HT1080 (cell line): ENCODE measurements at regions not wholly inside any gene's neighbourhood (a gene's known extent, or its start where the extent isn't known, plus 50 kb on each side); places are given as distances from the start of the nearest gene placed in this dataset.

Experiments used
- DNase-seq: peaks from one replicate; pipeline ENCODE4 v3.0.0-alpha.2; 2015; ENCODE audit warnings: low read depth

DNA sequence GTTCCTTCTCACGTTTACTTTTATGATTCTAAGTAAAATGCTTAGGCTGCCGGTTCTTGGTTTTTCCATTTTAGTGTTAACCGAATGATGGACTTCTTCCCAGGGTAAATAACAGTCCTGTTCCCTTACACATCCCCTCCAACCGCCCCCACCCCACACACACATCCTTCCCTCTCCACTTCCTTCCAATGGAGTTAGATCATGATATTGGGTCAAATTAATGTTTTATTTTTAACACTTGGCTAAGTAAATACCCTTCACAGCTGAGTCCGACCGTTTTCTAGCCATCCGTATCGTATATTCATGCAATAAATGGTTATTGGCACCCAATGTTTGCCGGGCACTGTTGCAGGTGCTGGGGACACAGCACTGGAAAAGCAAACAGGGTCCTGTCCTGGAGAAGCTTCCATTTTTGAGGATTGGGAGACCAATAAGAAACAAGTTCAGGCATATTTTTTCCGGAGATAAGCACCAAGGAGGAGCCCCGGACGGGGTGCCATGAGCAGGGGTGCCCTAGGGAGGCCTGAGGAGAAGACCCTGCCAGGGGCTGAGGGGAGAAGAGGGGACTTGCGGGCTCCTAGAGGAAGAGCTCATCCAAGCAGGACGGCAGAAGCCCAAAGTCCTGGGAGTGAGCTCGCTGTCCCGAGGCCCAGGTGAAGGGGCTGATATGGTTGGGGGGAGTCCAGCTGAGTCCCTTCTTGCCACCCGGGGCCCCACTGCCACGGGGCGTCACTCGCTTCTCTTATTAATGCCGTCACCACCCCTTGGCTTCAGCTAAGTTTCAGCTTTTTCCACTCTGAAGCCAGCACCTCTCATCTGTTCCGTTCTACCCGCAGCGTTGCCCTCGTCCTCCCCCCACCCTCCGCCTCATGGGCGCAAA, 126.0 kb upstream of the RET start:
- no peak for DNase-seq

DNA sequence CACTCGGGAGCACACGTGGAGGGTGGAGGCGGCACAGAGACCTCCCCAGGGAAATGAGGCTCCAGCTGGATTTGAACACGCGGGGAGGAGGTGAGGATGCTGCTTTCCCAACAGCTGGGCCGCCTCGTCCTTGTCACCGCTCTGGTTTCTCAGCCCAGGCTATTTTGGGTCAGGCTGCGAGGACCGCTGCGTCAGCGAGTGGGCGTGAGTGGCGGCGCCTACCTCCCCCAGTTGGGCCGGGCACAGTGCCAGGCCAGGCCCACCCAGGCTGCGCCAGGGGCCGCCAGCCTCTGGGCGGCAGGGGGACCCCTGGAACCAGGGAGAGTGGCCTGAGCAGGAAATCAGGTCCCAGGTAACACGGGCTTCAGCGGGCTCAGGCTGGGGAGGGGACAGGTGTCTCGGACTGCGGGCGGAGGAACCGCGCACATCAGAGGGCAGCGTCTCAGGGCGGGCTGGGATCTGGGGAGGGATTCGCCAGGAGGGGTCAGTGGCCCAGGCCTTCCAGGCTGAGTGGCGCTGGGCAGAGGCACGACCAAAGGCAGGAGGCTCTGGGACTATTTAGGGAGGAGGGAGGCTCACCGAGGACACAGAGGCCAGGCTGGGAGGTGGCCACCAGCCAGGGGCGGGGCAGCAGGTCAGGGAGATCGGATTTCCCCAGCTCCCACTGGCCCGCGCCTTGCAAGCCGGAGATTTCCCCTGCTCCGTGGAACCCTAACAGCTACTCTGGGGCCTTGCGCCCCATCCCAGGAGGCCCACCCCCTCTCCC, 125.2 kb upstream of the RET start:
- DNase-seq, result no peak

DNA sequence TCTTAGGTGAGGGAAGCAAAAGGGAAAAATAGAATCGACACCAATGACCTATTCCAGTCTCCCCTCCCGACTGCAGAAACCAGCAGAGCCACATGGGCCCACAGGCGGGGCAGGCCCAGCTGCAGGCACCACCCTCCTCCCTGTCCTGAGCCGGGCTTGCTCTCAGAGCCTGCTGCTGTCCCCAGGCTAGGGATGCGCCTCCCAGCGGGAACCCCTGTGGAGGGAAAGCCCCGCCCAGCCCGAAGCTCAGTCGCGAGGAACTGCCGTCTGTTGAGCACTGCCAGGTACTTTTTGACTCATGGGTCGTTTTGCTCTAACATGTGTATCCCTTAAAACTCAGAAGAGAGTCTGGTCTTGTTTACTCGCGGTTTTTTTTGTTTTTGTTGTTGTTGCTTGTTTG, 124.5 kb upstream of the RET start:
- DNase-seq, result peak; percentile 15

GRCh38 chr10:42952931-42953683, 123.8 kb upstream of the RET start:
- DNase-seq, result no peak

DNA sequence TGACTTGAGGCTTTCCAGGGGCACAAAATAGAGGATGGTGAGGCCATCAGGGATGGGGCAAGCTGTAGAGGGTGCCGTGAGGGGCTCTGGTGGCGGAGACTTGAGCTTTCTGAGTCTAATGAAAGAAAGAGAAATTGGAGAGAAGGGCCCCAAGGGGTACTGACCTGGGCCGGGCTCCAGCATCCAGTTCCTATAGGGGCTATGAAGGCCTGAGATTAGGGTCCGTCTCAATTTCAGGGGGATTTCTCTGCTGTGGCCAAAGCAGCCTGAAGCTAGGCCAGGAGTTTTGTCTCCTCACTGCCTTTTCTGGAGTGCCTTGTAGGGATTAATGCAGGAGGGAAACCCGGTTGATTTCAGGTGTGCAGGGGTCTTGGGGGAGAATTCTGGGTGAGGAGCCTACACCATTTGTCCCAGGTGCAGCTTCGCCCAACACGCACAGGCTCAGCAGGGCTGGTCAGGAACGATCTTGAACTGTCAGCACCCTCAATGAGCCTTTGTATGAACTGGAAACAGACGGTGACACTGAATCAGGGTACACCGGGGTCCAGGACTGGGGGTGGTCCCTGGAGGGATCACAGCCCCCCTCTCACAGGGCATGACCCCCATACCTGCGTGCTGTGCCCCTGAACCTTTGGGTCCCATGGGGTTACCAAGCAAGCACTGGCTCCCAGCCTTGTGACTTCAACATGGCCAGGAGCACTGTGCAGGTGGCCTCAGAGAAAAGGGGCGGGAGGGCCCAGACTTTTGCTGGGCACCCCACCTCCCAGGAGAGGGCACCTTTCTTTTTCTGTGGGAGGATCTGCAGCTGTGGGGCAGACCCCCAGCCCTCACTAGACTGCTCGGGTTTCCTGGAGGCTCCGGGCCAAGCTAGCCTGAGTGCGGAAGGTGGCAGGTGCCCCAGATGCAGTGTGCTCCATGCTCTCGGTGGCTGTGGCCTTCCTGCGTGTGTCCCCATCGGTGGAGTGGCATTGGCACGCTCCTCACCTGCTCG, 122.9 kb upstream of the RET start:
- no peak for DNase-seq

DNA sequence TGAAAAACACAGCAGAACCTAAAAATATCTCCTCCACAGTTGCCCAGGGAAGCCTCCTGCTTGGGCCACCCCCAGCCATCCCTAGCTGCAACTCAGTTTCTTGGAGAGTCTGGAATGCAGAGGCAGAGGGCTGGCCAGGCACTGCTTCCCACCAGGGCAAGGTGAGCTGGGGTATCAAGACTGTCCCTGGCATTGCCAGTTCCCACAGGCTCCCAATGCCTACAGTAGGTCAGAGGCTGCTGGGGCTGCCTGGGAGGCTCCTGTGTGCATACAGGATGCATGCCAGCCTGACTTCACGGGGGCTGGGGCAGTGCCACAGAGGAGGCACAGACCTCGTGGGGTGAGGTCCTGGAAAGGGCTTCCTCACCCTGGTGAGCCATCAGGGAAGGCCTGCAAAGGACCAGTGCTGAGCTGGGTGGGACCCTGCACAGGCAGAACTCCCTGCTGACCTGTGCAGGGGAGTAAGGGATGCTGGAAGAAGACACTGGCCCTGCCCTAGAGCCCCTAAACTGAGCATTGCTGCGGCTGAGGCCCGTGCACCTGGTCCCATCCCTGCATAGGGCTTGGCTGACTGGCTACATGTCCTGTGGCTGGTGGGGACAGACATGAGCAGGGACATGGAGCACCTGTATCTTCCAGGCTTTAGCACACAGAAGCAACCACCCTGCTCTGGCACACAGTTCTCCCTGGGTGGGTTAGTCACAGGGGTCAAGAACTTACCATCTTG, 121.9 kb upstream of the RET start:
- DNase-seq, result no peak

GRCh38 chr10:42955493-42955889, 121.4 kb upstream of the RET start:
- DNase-seq, result no peak

DNA sequence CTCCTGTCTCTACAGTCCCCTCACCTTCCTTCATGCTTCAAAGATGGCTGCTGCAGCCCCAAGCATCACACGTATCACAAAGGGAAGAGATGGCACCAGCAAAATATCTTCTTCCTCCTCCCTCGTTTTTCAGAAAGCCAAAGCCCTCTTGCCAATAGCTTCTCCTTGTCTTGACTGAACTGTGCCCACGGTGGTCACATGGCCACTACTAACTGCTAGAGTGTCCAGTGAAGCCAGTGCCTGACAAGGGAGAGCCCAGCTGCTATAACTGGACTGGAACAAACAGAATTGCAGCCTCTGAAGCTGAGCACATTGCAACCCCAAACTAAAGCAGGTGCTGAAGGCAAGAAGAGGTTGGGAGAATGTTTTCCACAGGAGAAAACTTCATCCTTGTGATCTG, 120.8 kb upstream of the RET start:
- DNase-seq, result no peak

- DNase-seq, result no peak
Observed at GRCh38 chr10:42958142-42958868, 118.6 kb upstream of the RET start.

DNA sequence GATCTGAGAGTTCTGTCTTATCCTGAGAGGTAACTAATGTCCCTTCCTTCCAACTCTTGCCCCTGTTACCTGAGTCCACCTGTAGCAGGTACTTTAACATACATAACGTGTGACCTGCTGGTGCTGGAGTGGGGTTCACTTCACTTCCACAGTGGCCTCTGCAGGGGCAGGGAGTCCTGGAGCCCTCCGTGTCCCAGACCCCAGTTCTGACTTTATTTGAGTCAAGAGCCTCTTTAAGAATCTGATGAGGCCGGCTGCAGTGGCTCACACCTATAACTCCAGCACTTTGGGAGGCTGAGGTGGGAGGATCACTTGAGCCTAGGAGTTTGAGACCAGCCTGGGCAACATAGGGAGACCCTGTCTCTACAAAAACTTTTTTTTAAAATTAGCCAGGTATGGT, 117.0 kb upstream of the RET start:
- DNase-seq, result no peak

DNA sequence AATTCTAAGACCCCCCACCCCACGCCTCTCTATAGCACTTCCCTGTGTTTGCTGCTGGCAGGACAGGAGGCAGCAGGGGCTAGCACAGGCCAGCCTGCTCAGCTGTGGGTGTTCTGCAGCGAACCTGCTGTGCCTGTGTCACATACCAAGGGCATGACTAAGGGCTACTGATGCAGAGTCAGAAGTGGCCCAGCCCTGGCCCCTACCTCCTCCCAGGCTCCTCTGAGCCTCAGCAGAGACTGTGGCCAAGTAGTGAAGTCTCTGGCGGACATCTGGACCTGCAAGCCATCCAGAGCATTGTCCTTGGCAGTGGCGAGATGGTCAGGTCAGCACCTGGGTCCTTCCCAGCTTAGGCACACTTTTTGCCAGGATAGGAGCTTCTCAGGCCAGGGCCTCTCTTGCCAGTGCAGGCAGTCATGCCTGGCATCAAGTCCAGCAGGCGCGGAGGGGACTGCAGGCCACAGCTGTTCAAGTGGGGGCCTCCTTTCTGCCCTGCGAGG, 116.3 kb upstream of the RET start:
- DNase-seq, result peak; percentile 75

DNA sequence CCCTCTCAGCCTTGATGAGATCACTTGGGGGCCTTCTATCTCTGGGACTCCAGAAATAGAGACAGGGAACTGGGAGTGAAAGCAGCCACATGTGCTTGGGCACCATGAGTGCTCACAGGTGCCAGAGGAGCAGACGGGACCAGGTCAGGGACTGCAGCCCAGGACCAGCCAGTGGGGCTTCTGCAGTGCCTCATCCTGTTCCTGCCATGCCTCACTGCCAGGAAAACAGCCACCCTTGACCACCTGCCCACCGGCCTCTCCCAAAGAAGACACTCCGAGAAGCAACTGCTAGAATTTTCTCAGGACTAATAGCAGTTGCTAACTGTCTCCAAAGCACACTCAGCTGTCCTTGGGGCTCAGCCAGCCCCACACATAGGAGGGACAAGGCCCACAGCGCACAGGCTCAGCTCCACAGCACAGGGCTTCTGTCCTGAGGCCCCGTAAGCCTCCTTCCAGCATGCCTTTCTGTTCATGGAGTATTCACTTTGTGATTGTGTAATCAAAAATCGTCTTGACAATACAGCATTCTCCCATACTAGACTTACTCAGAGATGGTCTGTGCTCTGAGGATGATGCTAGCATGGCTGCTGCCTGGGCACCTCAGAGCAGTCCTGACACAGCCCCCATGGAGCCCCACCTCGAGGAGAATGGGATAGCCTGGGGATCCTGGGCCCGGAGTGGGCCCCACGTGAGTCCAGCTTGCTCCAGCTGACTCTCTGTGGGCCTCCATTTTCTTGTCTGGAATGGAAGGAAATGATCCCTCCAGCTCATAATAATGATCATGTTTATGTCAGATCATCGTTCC, 115.7 kb upstream of the RET start:
- no peak for DNase-seq

DNA sequence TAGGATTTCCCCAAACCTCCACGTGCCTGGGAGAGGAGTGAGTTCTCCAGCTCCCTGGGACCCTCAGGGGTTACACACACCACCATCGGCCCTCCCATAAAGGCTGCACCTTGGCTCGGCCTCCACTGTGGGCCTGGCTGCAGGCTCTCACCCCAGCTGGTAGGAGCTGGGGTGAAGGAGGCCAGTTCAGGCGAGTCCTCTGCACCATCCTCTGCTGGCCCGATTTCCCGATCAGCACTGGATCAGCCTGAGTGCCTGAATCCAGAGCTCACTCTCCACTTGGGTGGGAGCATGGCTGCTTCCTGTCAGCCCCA, 115.1 kb upstream of the RET start:
- no peak for DNase-seq

DNA sequence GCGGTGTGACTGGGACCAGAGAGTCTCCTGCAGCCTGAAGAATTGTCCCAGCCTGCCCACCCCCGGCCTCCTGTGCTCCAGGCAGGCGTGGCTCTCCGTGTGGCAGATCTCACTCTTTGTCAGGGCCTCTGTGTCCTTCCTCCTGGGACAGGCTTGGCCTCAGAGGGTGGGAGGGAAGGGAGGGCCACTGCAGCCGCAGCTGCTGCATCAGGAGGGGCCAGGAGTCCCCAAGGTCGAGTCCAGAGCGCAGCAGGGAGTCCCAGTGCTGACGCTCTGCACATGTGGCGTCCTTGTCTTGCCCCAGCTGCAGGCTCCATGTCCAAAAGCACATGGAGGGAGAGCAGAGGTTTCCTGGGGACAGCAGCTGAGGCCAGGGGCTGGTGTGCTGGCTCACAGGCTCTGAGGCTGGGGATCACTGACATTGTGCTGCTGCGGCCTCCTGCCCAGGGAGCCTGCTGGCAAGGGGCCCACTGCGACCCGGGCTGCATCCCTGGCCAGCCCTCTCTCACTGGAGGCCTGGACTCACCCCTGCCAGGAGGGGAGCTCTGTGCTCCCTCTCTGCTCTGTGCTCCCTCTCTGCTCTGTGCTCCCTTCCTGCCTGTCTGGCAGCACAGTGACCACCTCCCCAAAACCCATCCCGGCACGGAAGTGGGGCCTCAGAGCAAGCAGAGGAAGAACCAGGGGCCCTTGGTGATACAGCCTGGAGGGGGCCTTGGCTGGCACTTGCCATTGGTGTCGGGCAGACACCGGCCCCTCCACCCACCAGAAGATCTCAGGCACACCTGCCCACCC, 114.6 kb upstream of the RET start:
- no peak for DNase-seq

GRCh38 chr10:42962902-42963231, 114.0 kb upstream of the RET start:
- DNase-seq, result no peak

- DNase-seq, result no peak
Observed at GRCh38 chr10:42963312-42963711, 113.6 kb upstream of the RET start.

- DNase-seq, result no peak
Observed at GRCh38 chr10:42969147-42969546, 107.7 kb upstream of the RET start.

DNA sequence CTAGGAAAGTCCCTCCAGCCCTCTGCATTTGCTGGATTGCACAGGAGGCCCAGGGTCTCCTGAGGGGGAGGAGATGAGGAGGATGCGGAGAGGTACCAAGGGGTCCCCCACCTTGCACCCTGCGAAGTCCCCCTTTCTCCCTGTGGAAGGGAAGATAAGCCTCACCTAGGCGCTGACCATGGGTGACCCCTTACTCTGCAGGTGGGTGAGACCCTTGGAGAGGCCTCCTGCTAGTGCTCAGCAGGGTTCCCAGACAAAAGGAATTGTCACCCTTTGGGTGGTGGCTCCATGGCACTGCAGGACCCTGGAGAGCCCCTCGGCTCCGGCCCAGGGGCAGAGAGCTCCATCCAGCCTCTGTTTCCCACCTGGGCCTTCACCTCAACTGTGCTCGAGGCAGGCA, 107.0 kb upstream of the RET start:
- no peak for DNase-seq
